B cell (primary cell): ENCODE measurements at regions not wholly inside any gene's neighbourhood (a gene's known extent, or its start where the extent isn't known, plus 50 kb on each side); places are given as distances from the start of the nearest gene placed in this dataset.

Experiments used
- ATAC-seq: fragments of 200-7000 bp; cut with Tn5 transposase; one replicate; pipeline ENCODE4 v1.10.0; 2021; ENCODE audit warnings: low read depth, mild to moderate bottlenecking, moderate number of reproducible peaks, moderate library complexity
- CTCF ChIA-PET: fragments of 350-600 bp; sonication (Branson Sonifier 250); formaldehyde crosslinking; loops from one replicate; lab custom pipeline; 2021; ENCODE audit warnings: antibody characterized with exemption, inconsistent platforms; lab: Charles Lee
- POLR2A ChIA-PET: fragments of 350-600 bp; sonication (Branson Sonifier 250); formaldehyde crosslinking; loops from one replicate; lab custom pipeline; 2021; ENCODE audit warnings: antibody characterized with exemption; lab: Charles Lee
- DNase-seq: peaks from one replicate; pipeline ENCODE4 v3.0.0; 2013
- H2AFZ ChIP-seq: 2 replicates; pipeline ENCODE4 v1.6.1; 2012; ENCODE audit warnings: mild to moderate bottlenecking, low read depth, low read length; ENCODE audit not compliant: insufficient read depth, poor library complexity, severe bottlenecking
- H3K27ac ChIP-seq, 2 donors: 1 replicate in 1 of 2; 2 replicates in 1 of 2; pipeline ENCODE4 v1.5.1; 2012 to 2013; ENCODE audit warnings: low read length in 2 of 2, mild to moderate bottlenecking in 2 of 2, moderate library complexity in 1 of 2
- H3K27me3 ChIP-seq, 4 experiments: fragments of 200-600 bp in 1 of 4; sonication (generic) in 1 of 4; replicated peaks in 1 of 4; 1 replicate in 2 of 4; 2 replicates in 2 of 4; pipeline versions ENCODE4 v1.6.1 to v1.7.0; 2013 to 2016; ENCODE audit warnings: low read length in 3 of 4, mild to moderate bottlenecking in 2 of 4, mixed read lengths in 1 of 4, moderate library complexity in 1 of 4; ENCODE audit not compliant: insufficient read depth in 4 of 4, control insufficient read depth in 3 of 4; ENCODE audit errors: control extremely low read depth in 1 of 4
- H3K36me3 ChIP-seq, 2 experiments: replicated peaks in 1 of 2; 1 replicate in 1 of 2; 2 replicates in 1 of 2; pipeline versions ENCODE4 v1.6.1 to v1.7.1; 2013; ENCODE audit warnings: low read length in 1 of 2; ENCODE audit not compliant: insufficient read depth in 2 of 2, control insufficient read depth in 1 of 2; ENCODE audit errors: control extremely low read depth in 1 of 2, extremely low read depth in 1 of 2
- H3K4me1 ChIP-seq, 2 donors: fragments of 200-600 bp in 1 of 2; sonication (generic) in 1 of 2; 1 replicate in 1 of 2; 2 replicates in 1 of 2; pipeline versions ENCODE4 v1.5.1 to v1.6.1; 2013 to 2017; ENCODE audit warnings: low read length in 2 of 2; ENCODE audit not compliant: control insufficient read depth in 2 of 2, insufficient read depth in 2 of 2
- H3K4me2 ChIP-seq: replicated peaks from 2 replicates; pipeline ENCODE3; 2012; ENCODE audit warnings: mild to moderate bottlenecking, low read depth, low read length; ENCODE audit not compliant: poor library complexity, severe bottlenecking
- H3K4me3 ChIP-seq, 5 experiments: fragments of 200-600 bp in 1 of 5; sonication (generic) in 1 of 5; 1 replicate in 3 of 5; 2 replicates in 2 of 5; pipeline versions ENCODE4 v1.5.1 to v1.7.0; 2011 to 2016; ENCODE audit warnings: low read length in 4 of 5, mild to moderate bottlenecking in 4 of 5, low read depth in 2 of 5, control low read depth in 1 of 5, moderate library complexity in 1 of 5; ENCODE audit not compliant: insufficient read depth in 1 of 5; ENCODE audit errors: control extremely low read depth in 1 of 5, extremely low read depth in 1 of 5
- H3K79me2 ChIP-seq: fragments of 200-600 bp; sonication (generic); one replicate; pipeline ENCODE4 v1.6.0; 2016; ENCODE audit warnings: low read length; ENCODE audit not compliant: control insufficient read depth, insufficient read depth
- H3K9ac ChIP-seq: fragments of 200-600 bp; sonication (generic); 2 replicates; pipeline ENCODE4 v1.6.1; 2017; ENCODE audit warnings: mild to moderate bottlenecking, low read length, moderate library complexity
- H3K9me3 ChIP-seq, 3 donors: one replicate each; pipeline versions ENCODE4 v1.6.1 to v1.7.1; 2013; ENCODE audit warnings: low read length in 2 of 3; ENCODE audit not compliant: control insufficient read depth in 2 of 3, insufficient read depth in 1 of 3; ENCODE audit errors: control extremely low read depth in 1 of 3
- H4K20me1 ChIP-seq: 2 replicates; pipeline ENCODE4 v1.6.0; 2012; ENCODE audit warnings: mild to moderate bottlenecking, low read length; ENCODE audit not compliant: insufficient read depth, control insufficient read depth, poor library complexity, severe bottlenecking
- H3K27ac Mint-ChIP-seq: one replicate; pipeline ENCODE4 v1.8.0; 2021; ENCODE audit warnings: mixed read lengths
- H3K27me3 Mint-ChIP-seq: one replicate; pipeline ENCODE4 v1.8.0; 2021; ENCODE audit warnings: mixed read lengths
- H3K4me1 Mint-ChIP-seq: one replicate; pipeline ENCODE4 v1.8.0; 2021; ENCODE audit warnings: mixed read lengths
- H3K4me3 Mint-ChIP-seq: one replicate; pipeline ENCODE4 v1.8.0; 2021; ENCODE audit warnings: mixed read lengths
- H3K9me3 Mint-ChIP-seq: one replicate; pipeline ENCODE4 v1.8.0; 2022; ENCODE audit warnings: mixed read lengths; ENCODE audit not compliant: insufficient read depth
- EZH2 ChIP-seq: IDR thresholded peaks from 2 replicates; pipeline ENCODE4 v1.6.1; 2012; ENCODE audit warnings: borderline replicate concordance, low read depth, mild to moderate bottlenecking, moderate library complexity, low read length; ENCODE audit not compliant: insufficient read depth, poor library complexity, severe bottlenecking
- WGBS: methylation state at CpG from one replicate; pipeline ENCODE4 v1.1.5; 2013; ENCODE audit warnings: missing lambda C conversion rate; ENCODE audit not compliant: insufficient coverage; 5-methylcytosine and 5-hydroxymethylcytosine counted together
- intact Hi-C: fragments of 100-400 bp; cut with micrococcal nuclease; formaldehyde crosslinking; loops from one replicate; pipeline ENCODE4 v1.10.0; 2022
- TF ChIP-seq, protein P1 (sequence below): fragments of 200-600 bp; IDR thresholded peaks from one replicate; pipeline ENCODE4 v1.8.0; 2022; ENCODE audit warnings: antibody characterized with exemption, mild to moderate bottlenecking

- H3K4me2 ChIP-seq = no peak overlapping the region
- H3K4me1 Mint-ChIP-seq = no peaks in the 10 kb centered on the region
- H3K27ac ChIP-seq = no peak overlapping the region
- H3K4me1 ChIP-seq = no peaks in the 10 kb centered on the region
- H3K9me3 ChIP-seq = peaks cover 0 to 9% (median 0%) of the 10 kb centered on the region in 3 donors
- no peak for ATAC-seq
- H3K27ac Mint-ChIP-seq = no peak overlapping the region
- ChIA-PET CTCF (no interaction called here), POLR2A (no interaction called here)
- 80% methylated on average over 5 of the region's 6 CpGs for WGBS
- intact Hi-C loops = no loop called here
- H3K4me3 Mint-ChIP-seq = no peak overlapping the region
- H3K9me3 Mint-ChIP-seq = peaks cover 2% of the 10 kb centered on the region
- no peak overlapping the region for H2AFZ ChIP-seq
- no peak overlapping the region for H3K9ac ChIP-seq
- no peaks in the 10 kb centered on the region for H4K20me1 ChIP-seq
- no peak for DNase-seq
- H3K4me3 ChIP-seq = no peak overlapping the region
- H3K27me3 Mint-ChIP-seq = no peaks in the 10 kb centered on the region
- TF ChIP-seq, protein P1, sequence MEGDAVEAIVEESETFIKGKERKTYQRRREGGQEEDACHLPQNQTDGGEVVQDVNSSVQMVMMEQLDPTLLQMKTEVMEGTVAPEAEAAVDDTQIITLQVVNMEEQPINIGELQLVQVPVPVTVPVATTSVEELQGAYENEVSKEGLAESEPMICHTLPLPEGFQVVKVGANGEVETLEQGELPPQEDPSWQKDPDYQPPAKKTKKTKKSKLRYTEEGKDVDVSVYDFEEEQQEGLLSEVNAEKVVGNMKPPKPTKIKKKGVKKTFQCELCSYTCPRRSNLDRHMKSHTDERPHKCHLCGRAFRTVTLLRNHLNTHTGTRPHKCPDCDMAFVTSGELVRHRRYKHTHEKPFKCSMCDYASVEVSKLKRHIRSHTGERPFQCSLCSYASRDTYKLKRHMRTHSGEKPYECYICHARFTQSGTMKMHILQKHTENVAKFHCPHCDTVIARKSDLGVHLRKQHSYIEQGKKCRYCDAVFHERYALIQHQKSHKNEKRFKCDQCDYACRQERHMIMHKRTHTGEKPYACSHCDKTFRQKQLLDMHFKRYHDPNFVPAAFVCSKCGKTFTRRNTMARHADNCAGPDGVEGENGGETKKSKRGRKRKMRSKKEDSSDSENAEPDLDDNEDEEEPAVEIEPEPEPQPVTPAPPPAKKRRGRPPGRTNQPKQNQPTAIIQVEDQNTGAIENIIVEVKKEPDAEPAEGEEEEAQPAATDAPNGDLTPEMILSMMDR = no peak
- no peak for TF ChIP-seq EZH2
- H3K27me3 ChIP-seq = no peaks in the 10 kb centered on the region
- H3K79me2 ChIP-seq = no peaks in the 10 kb centered on the region
- no peaks in the 10 kb centered on the region for H3K36me3 ChIP-seq
These were observed 708.7 kb downstream of the TECRL start for GRCh38 chr4:63700569-63700968.

- Histone ChIP-seq H3K9me3 (peaks cover 0 to 8% (median 5%) of the 10 kb centered on the region in 3 donors), H3K36me3 (no peaks in the 10 kb centered on the region), H3K27ac (no peak overlapping the region), H2AFZ (no peak overlapping the region), H3K4me2 (no peak overlapping the region), H3K79me2 (no peaks in the 10 kb centered on the region), H3K9ac (no peak overlapping the region), H3K4me3 (no peak overlapping the region), H3K4me1 (no peaks in the 10 kb centered on the region), H3K27me3 (no peaks in the 10 kb centered on the region), H4K20me1 (no peaks in the 10 kb centered on the region)
- POLR2A ChIA-PET = no interaction called here
- intact Hi-C loops = no loop called here
- ATAC-seq = no peak
- CTCF ChIA-PET = no interaction called here
- H3K27me3 Mint-ChIP-seq = no peaks in the 10 kb centered on the region
- H3K4me3 Mint-ChIP-seq = no peak overlapping the region
- H3K4me1 Mint-ChIP-seq = no peaks in the 10 kb centered on the region
- no peak for DNase-seq
- peaks cover 1% of the 10 kb centered on the region for H3K9me3 Mint-ChIP-seq
- no peak overlapping the region for H3K27ac Mint-ChIP-seq
- WGBS = 100% methylated on average over 1 of the region's 2 CpGs
- TF ChIP-seq, protein P1 = no peak
These were observed 715.9 kb downstream of the TECRL start for GRCh38 chr4:63693321-63693720.
